ENCODE measurements at regions not wholly inside any gene's neighbourhood (a gene's known extent, or its start where the extent isn't known, plus 50 kb on each side); places are given as distances from the start of the nearest gene placed in this dataset.
A peak's percentile ranks its signal among the peaks of the same experiment; 100 is the strongest.

DNA sequence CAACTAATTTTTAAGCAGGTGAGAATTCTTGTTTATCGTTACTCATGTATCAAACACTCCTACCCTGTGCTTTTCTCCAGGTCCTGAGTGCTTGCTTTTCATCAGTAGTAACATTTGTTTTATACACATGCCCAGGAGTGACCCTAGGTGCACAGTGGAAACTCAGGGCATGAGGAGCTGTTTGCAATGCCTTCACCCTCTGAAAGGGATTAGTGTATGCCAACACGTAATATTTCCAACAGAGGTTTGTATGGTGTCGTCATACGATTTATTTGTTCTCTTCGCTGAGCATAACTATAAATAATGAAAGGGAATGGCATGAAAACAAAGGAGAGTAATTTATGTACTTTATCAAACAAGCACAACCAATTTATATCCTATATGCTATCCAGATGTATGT lies 537.4 kb upstream of the MMS22L start:
- no peak overlapping the region for H2AFZ ChIP-seq (ENCODE audit: low read length)
- no peak overlapping the region for H2AK5ac ChIP-seq (ENCODE audit: low read depth, low read length)
- 94% methylated on average over 5 of the region's 5 CpGs; no CpG with 5 or more reads in 1 of the 2 experiments for WGBS, 2 experiments (ENCODE audit: extremely low coverage in 1 of 2, insufficient coverage in 1 of 2, insufficient read length in 1 of 2, insufficient replicate concordance in 2 of 2, low coverage in 1 of 2, low lambda C conversion rate in 2 of 2, missing lambda C conversion rate in 1 of 2)
- H2BK5ac ChIP-seq (ENCODE audit: low read depth, low read length): no peak overlapping the region; the same call in 1 of the 2 replicates
- H3K4me3 ChIP-seq (ENCODE audit: extremely low read depth in 1 of 4, insufficient read depth in 2 of 4, low read depth in 3 of 4, low read length in 4 of 4): no peak overlapping the region
- peak overlapping the region; percentile 77 for H2BK120ac ChIP-seq (replicated peaks; ENCODE audit: low read depth, low read length)
- no peak overlapping the region for H3K18ac ChIP-seq (ENCODE audit: extremely low read depth, low read length)
- H3K79me2 ChIP-seq (ENCODE audit: control insufficient read depth in 1 of 2, insufficient read depth in 2 of 2, low read length in 2 of 2): no peaks in the 10 kb centered on the region
- no peaks in the 10 kb centered on the region for H3K36me3 ChIP-seq (ENCODE audit: control insufficient read depth in 2 of 4, insufficient read depth in 4 of 4, low read length in 3 of 4)
- H3K9me3 ChIP-seq (ENCODE audit: insufficient read depth in 2 of 2, low read depth in 1 of 2, low read length in 1 of 2): no peaks in the 10 kb centered on the region
- no peak overlapping the region for H4K8ac ChIP-seq (ENCODE audit: extremely low read depth, insufficient read depth, low read length)
- H3K23me2 ChIP-seq (ENCODE audit: low read depth, low read length): no peaks in the 10 kb centered on the region
- no peaks in the 10 kb centered on the region for H3K27me3 ChIP-seq (replicated peaks in 1 of 4; ENCODE audit: control insufficient read depth in 3 of 4, extremely low read depth in 1 of 4, insufficient read depth in 3 of 4, low read length in 3 of 4)
- H3K79me1 ChIP-seq (ENCODE audit: low read depth, low read length): no peaks in the 10 kb centered on the region
- H3K27ac ChIP-seq (ENCODE audit: low read depth, low read length): no peak overlapping the region
- TF ChIP-seq EGR1 (IDR thresholded peaks at IDR 0.05; ENCODE audit: borderline replicate concordance, low read depth, low read length) (no peak), JUND (IDR thresholded peaks at IDR 0.05; ENCODE audit: low read length) (no peak), CHD1 (IDR thresholded peaks at IDR 0.05; ENCODE audit: low read depth, low read length) (no peak), HDAC6 (IDR thresholded peaks at IDR 0.05; ENCODE audit: low read depth, low read length) (no peak), CBX5 (IDR thresholded peaks at IDR 0.05; ENCODE audit: low read depth, low read length) (no peak), NANOG (IDR thresholded peaks at IDR 0.05; ENCODE audit: insufficient read depth, low read depth, low read length, poor library complexity, severe bottlenecking) (no peak), CBX8 (IDR thresholded peaks at IDR 0.05; ENCODE audit: borderline replicate concordance, low read depth, low read length) (no peak), HDAC2 (IDR thresholded peaks at IDR 0.05; ENCODE audit: borderline replicate concordance in 1 of 2, low read depth in 2 of 2, low read length in 2 of 2) (no peak)
- CTCF ChIA-PET (ENCODE audit: partially characterized antibody): no interaction called here
- POLR2A ChIA-PET (ENCODE audit: partially characterized antibody): no interaction called here
- peaks cover 2 to 14% (median 5%) of the 10 kb centered on the region in 4 experiments; a peak in 4 of 7 replicates for H3K4me1 ChIP-seq (replicated peaks in 1 of 4; ENCODE audit: control insufficient read depth in 3 of 4, insufficient read depth in 4 of 4, low read length in 3 of 4)
- H4K20me1 ChIP-seq (replicated peaks in 1 of 2; ENCODE audit: control insufficient read depth in 1 of 2, insufficient read depth in 2 of 2, low read length in 2 of 2): no peaks in the 10 kb centered on the region
- H3K56ac ChIP-seq (replicated peaks; ENCODE audit: insufficient read length, low read depth, low read length): no peak overlapping the region
- H3K9ac ChIP-seq (replicated peaks in 1 of 4; ENCODE audit: extremely low read depth in 1 of 4, low read depth in 3 of 4, low read length in 3 of 4): no peak overlapping the region
- H3K4ac ChIP-seq (replicated peaks; ENCODE audit: insufficient read length, low read depth, low read length): no peak overlapping the region
- DNase-seq (ENCODE audit: low read depth in 1 of 2, low spot score in 2 of 2): no peak
- H4K5ac ChIP-seq (ENCODE audit: insufficient read length, low read depth, low read length): no peak overlapping the region
- no peak overlapping the region for H2BK12ac ChIP-seq (ENCODE audit: low read depth, low read length)
- 0 out of 2 replicates have a peak overlapping the region, but pooled peaks have one; percentile 49 for H2BK20ac ChIP-seq (ENCODE audit: low read length)
- no peak overlapping the region for H3K23ac ChIP-seq (ENCODE audit: insufficient read length)
- no peak overlapping the region for H2BK15ac ChIP-seq (ENCODE audit: low read length)
- H3K14ac ChIP-seq (ENCODE audit: insufficient read length): no peak overlapping the region
- no peak for FAIRE-seq
- H3K4me2 ChIP-seq (ENCODE audit: insufficient read depth in 1 of 2, low read depth in 2 of 2, low read length in 2 of 2): no peak overlapping the region; a peak in 1 of 4 replicates
- no peak overlapping the region for H4K91ac ChIP-seq (replicated peaks; ENCODE audit: insufficient read length, low read length)
